IPS-15b (cell line): ENCODE measurements at regions not wholly inside any gene's neighbourhood (a gene's known extent, or its start where the extent isn't known, plus 50 kb on each side); places are given as distances from the start of the nearest gene placed in this dataset.

ENCODE experiments used
- H3K27me3 ChIP-seq: one replicate; pipeline ENCODE4 v1.6.1; 2013; ENCODE audit warnings: low read length; ENCODE audit not compliant: control insufficient read depth, insufficient read depth
- H3K36me3 ChIP-seq: one replicate; pipeline ENCODE4 v1.6.1; 2013; ENCODE audit warnings: low read length; ENCODE audit not compliant: control insufficient read depth, insufficient read depth
- H3K4me1 ChIP-seq: one replicate; pipeline ENCODE4 v1.6.1; 2013; ENCODE audit warnings: mild to moderate bottlenecking, low read length; ENCODE audit not compliant: control insufficient read depth, insufficient read depth
- H3K4me3 ChIP-seq: one replicate; pipeline ENCODE4 v1.5.1; 2013; ENCODE audit warnings: low read depth, low read length
- H3K9ac ChIP-seq: one replicate; pipeline ENCODE4 v1.6.1; 2013; ENCODE audit warnings: low read depth, mild to moderate bottlenecking, low read length
- H3K9me3 ChIP-seq: one replicate; pipeline ENCODE4 v1.6.1; 2013; ENCODE audit warnings: mild to moderate bottlenecking, low read length; ENCODE audit not compliant: control insufficient read depth, insufficient read depth

DNA sequence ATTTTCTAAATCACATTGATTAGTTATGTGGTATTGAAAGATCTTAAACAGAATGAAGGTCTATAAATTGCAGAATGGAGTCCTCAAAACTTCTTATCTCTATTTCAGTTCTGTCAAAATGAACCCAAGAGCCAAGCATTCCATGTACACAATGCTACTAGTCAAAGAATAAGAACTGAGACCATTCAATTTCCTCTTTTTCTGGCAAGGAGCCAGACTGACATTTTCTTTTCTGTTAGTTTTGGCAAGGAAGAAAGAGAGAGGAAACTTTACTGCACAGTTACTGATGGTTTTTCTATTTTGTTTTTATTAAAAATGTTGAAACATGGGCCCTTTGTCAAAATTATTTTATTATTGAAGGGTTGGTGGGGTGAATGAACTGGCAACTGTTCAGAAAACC, 181.8 kb upstream of the FERD3L start:
- no peaks in the 10 kb centered on the region for H3K4me1 ChIP-seq
- H3K36me3 ChIP-seq = no peaks in the 10 kb centered on the region
- H3K9me3 ChIP-seq = no peaks in the 10 kb centered on the region
- no peak overlapping the region for H3K4me3 ChIP-seq
- H3K27me3 ChIP-seq = no peaks in the 10 kb centered on the region
- H3K9ac ChIP-seq = no peak overlapping the region

DNA sequence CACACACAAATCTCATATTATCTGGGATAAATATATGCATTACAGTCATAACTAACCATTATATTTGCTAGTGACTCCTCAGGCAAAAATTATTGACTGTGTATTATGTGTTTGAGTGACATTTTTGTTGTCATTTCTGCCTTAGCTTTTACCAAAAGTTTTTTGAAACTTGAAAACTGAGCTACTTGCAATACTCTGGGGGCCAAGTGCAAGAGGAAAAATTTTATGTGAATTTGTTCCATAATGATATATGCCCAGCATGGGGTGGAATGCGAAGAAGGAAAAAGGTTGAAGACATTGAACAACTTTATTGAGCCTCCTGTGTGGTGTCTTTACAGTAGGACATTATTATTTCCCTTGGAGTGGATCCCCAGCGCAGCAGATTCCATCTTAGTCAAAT, 176.8 kb upstream of the FERD3L start:
- H3K36me3 ChIP-seq = no peaks in the 10 kb centered on the region

DNA sequence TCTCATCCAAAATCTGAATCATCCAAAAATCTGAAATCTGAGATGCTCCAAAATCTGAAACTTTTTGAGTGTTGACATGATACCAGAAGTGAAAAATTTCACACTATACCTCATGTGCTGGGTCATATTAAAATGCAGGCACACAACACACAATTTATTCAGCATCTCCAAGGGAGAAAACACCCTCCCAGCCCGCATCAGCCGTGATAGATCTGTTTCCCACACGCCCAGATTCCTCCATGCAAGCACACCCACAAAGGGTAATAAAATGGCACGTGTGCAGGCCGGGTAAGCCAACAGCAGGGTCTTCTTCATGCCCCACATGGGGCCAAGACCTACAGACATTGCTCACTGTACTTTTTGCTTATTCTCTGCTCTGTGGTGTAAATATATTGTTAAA, 173.1 kb upstream of the FERD3L start:
- no peaks in the 10 kb centered on the region for H3K4me1 ChIP-seq
- no peaks in the 10 kb centered on the region for H3K36me3 ChIP-seq
- H3K27me3 ChIP-seq = no peaks in the 10 kb centered on the region
- no peak overlapping the region for H3K4me3 ChIP-seq
- H3K9me3 ChIP-seq = no peaks in the 10 kb centered on the region
- no peak overlapping the region for H3K9ac ChIP-seq

More for the DNA sequence above, 176.8 kb upstream of the FERD3L start:
- Histone ChIP-seq H3K9me3 (no peaks in the 10 kb centered on the region), H3K9ac (no peak overlapping the region), H3K27me3 (no peaks in the 10 kb centered on the region), H3K4me3 (no peak overlapping the region), H3K4me1 (no peaks in the 10 kb centered on the region)

DNA sequence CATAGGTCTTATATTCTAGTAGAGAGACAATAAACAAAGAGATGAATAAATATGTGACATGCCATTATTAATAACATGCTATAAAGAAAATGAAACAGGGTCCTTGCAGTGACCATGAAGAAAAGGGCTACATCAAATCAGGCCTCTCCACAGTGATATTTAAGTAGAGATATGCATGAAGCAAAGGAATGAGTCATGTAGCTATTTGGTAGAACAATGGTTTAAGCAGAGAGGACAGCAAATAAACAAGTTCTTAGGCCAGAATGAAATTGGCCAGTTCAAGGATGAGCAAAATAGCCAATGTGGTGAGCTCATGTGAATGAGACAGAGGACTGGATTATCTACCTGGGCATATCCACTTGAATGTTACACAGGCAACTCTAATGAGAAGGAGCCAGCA, 172.2 kb upstream of the FERD3L start:
- Histone ChIP-seq H3K27me3 (no peaks in the 10 kb centered on the region), H3K4me1 (no peaks in the 10 kb centered on the region), H3K36me3 (no peaks in the 10 kb centered on the region), H3K9ac (no peak overlapping the region), H3K4me3 (no peak overlapping the region), H3K9me3 (no peaks in the 10 kb centered on the region)

DNA sequence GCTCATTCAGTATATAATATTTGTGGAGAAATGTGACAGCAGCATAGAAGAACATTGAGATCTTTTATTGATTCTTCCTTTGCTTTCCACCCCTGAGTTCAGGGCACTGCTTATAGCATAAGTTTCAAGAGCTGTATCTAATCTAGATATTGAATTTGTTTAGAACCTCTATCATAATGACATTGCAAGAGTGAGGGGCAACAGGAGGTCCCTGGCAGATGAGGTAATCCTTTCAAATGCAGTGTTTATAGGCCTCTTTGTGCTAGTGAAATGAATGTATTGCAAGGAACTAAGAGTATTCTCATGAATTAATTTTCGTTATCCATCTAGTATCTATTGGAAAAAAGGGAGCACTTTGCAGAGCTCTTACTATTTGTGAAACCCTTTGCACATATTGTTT, 167.2 kb upstream of the FERD3L start:
- H3K4me3 ChIP-seq = no peak overlapping the region
- H3K9me3 ChIP-seq = no peaks in the 10 kb centered on the region
- H3K36me3 ChIP-seq = no peaks in the 10 kb centered on the region
- no peaks in the 10 kb centered on the region for H3K27me3 ChIP-seq
- H3K4me1 ChIP-seq = no peaks in the 10 kb centered on the region
- no peak overlapping the region for H3K9ac ChIP-seq

DNA sequence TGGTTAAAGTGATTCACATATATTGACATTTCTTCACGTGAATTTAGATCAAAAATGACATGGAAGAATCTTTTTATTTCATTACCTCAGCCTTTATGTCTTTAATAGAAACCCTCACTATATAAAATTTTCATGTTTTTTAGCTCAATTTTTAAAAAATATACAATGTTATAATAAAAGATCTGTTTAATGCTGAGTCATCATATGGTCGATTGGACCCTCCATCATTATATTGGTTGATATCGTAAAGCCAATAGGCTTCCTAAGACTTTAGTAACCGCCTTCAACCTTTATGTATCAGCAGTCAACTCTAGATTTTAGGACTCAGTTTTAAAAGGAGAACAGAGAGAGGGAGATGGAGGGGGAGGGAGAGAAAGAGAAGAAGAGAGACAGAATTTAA, 162.3 kb upstream of the FERD3L start:
- Histone ChIP-seq H3K27me3 (no peaks in the 10 kb centered on the region), H3K4me1 (no peaks in the 10 kb centered on the region), H3K9ac (no peak overlapping the region), H3K9me3 (no peaks in the 10 kb centered on the region), H3K36me3 (no peaks in the 10 kb centered on the region), H3K4me3 (no peak overlapping the region)

DNA sequence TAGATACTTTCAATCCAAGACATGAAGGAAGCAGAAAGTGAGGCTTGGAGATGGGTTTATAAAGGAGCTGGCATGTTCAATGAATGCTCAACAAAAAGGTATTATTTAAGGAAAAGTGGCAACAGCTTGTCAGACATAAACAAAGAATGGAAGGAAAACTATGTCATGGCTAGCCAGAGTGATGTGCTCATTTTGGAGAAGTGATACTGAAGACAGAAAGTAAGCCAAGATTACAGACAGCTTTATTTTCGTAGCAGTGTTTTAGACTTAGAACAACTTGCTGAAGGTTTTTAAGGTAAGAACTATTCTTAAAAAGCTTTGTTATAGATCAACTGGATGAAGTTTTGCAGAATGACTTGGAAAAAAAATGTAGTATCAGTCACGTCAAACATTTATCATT, 160.5 kb upstream of the FERD3L start:
- H3K4me1 ChIP-seq = no peaks in the 10 kb centered on the region
- no peaks in the 10 kb centered on the region for H3K27me3 ChIP-seq
- no peak overlapping the region for H3K9ac ChIP-seq
- no peak overlapping the region for H3K4me3 ChIP-seq
- no peaks in the 10 kb centered on the region for H3K36me3 ChIP-seq
- H3K9me3 ChIP-seq = no peaks in the 10 kb centered on the region

DNA sequence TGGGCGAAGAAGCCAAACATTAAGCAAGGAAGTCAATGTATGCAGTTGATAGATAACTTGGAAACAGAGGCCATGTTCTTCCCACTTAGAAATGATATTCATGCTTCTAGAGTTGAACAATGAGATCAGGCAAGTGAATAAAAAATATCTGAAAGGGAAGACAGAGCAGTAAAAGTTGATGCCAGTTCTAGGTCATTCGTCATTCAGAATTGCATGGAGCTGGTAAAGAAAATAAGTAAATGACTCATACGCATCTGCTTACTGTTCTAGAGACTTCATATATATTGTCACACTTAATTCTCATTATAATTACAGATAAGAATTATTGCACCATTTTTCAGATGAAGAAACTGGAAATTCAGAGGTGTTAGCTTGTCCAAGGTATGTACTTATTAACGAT, 158.9 kb upstream of the FERD3L start:
- H3K4me3 ChIP-seq = no peak overlapping the region

DNA sequence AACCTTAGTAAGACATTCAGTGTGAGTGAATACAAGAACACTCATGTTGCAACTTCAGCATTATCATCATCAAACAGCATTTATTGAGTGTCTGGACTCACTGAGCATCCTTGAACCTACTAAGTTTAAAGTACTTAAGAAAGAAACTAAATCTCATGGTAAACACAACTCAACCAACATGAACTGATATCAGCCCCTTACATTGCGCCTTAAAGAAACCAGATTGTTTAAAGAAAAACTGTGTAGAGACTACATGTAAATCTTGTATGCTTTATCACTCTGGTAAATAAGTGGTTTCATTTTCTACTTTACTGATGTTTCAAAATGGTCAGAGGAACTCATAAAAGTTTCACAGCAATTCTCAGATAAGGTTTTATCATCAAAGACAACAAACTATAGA, 157.5 kb upstream of the FERD3L start:
- Histone ChIP-seq H3K9ac (no peak overlapping the region), H3K4me1 (no peaks in the 10 kb centered on the region), H3K4me3 (no peak overlapping the region), H3K36me3 (no peaks in the 10 kb centered on the region), H3K9me3 (no peaks in the 10 kb centered on the region), H3K27me3 (no peaks in the 10 kb centered on the region)

More for the DNA sequence above, 158.9 kb upstream of the FERD3L start:
- no peaks in the 10 kb centered on the region for H3K36me3 ChIP-seq
- no peaks in the 10 kb centered on the region for H3K27me3 ChIP-seq
- H3K9me3 ChIP-seq = no peaks in the 10 kb centered on the region
- H3K9ac ChIP-seq = no peak overlapping the region
- H3K4me1 ChIP-seq = no peaks in the 10 kb centered on the region

DNA sequence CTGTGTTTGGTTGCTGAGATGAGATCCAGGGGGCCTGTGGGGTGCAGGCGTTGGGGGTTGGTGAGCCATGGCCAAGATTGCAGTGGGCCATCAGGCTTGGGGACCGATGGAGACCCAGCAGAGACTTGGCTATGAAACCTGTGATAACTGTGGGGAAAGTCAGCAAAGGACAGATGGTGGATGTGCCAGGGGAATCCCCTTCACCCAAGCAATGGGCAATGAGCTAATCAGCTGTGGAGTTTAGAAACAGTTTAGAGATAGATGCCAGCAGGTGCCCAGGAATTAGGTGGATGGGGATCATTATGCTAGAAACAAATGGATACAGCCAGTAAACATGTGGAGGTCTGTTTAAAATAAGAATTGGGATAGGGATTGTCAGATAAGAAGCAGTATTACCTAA, 151.4 kb upstream of the FERD3L start:
- Histone ChIP-seq H3K4me1 (no peaks in the 10 kb centered on the region), H3K9ac (no peak overlapping the region), H3K36me3 (no peaks in the 10 kb centered on the region), H3K27me3 (no peaks in the 10 kb centered on the region), H3K4me3 (no peak overlapping the region), H3K9me3 (no peaks in the 10 kb centered on the region)

DNA sequence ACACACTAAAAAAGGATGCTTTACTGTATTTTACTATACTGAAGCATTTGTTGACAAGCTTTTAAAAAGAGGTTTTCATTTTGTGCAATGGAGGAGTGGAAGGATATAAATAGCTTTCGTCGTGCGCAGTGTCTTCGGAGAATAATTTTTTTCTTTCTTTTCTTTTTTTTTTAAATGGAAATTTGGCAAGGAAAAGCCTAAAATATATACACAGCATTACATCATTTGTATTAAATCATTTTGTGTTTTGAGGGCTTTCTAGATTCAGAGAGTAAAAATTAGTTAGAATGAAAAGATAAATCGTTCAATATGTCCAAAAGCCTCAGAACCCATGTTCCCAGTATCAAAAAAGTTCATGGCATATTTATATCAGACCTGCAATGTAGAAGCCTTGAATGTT, 150.2 kb upstream of the FERD3L start:
- H3K9ac ChIP-seq = no peak overlapping the region
- H3K4me1 ChIP-seq = no peaks in the 10 kb centered on the region

DNA sequence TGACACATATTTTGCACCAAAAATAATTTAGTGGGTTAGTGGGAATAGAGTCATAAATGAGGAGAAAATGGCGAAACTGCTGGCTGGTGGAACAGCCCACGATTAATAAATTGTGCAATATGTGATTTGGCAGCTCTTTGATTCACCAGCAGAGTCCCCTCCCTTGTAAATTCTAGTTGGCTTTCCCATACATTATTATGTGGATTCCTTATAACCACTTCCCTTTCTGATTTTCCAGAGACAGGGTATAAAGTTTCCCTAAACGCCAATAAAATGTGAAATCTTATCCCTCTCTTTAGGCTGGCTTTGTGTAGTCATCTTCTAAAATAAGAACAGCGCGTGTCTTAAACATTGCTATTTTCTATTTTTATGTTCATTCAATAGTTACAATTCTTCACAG, 149.4 kb upstream of the FERD3L start:
- Histone ChIP-seq H3K9ac (no peak overlapping the region), H3K4me3 (no peak overlapping the region), H3K36me3 (no peaks in the 10 kb centered on the region), H3K4me1 (no peaks in the 10 kb centered on the region), H3K9me3 (no peaks in the 10 kb centered on the region), H3K27me3 (no peaks in the 10 kb centered on the region)

More for the DNA sequence above, 150.2 kb upstream of the FERD3L start:
- Histone ChIP-seq H3K9me3 (no peaks in the 10 kb centered on the region), H3K36me3 (no peaks in the 10 kb centered on the region), H3K27me3 (no peaks in the 10 kb centered on the region), H3K4me3 (no peak overlapping the region)

DNA sequence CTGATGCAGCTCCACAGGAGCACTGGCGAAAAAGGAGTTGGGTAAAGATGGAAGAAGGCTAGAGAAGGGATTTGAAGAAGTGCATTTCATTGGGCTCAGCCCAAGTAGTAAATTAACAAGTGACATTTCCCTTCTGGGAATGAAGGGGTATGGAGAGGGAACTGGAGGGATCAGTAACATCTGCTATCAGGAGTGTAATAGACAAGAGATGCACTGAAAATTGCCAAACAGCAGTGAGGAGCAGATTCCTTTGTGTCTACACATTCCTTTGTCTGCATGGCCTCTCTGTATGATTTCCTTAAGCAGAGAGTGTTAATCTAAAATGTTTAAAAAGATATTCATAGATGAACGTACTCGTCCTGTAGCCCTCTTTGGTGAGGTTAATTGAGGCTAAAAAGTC, 148.2 kb upstream of the FERD3L start:
- Histone ChIP-seq H3K9me3 (no peaks in the 10 kb centered on the region), H3K4me3 (no peak overlapping the region), H3K4me1 (no peaks in the 10 kb centered on the region), H3K36me3 (no peaks in the 10 kb centered on the region), H3K27me3 (no peaks in the 10 kb centered on the region), H3K9ac (no peak overlapping the region)
